GM12878 (cell line): ENCODE measurements at regions not wholly inside any gene's neighbourhood (a gene's known extent, or its start where the extent isn't known, plus 50 kb on each side); places are given as distances from the start of the nearest gene placed in this dataset.

Experiments used
- EZH2 ChIP-seq: IDR thresholded peaks from 2 replicates; pipeline ENCODE4 v1.6.1; 2012; ENCODE audit warnings: low read depth, mild to moderate bottlenecking, control low read depth, inconsistent platforms, low read length, borderline replicate concordance; ENCODE audit not compliant: control insufficient read depth
- MXI1 ChIP-seq: fragments of 150-350 bp; IDR thresholded peaks from 2 replicates; pipeline ENCODE4 v1.6.1; 2011; ENCODE audit warnings: low read depth, mild to moderate bottlenecking, inconsistent platforms, low read length, improper control_type of control experiment
- NBN ChIP-seq: fragments of 450-650 bp; IDR thresholded peaks from 2 replicates; pipeline ENCODE4 v1.6.1; 2016
- NFYB ChIP-seq: IDR thresholded peaks from 2 replicates; pipeline ENCODE4 v1.6.1; 2011; ENCODE audit warnings: low read depth, mild to moderate bottlenecking, low read length, improper control_type of control experiment, moderate library complexity; ENCODE audit not compliant: insufficient read depth
- POLR2A ChIP-seq: IDR thresholded peaks from 2 replicates; pipeline ENCODE4 v1.6.1; 2011; ENCODE audit warnings: low read depth, mild to moderate bottlenecking, low read length
- RCOR1 ChIP-seq: conservative IDR thresholded peaks from 2 replicates; pipeline ENCODE4 v1.6.1; 2012; ENCODE audit warnings: low read depth, low read length, improper control_type of control experiment
- SPI1 ChIP-seq: IDR thresholded peaks from 2 replicates; pipeline ENCODE4 v1.6.1; 2011; ENCODE audit warnings: low read depth, mild to moderate bottlenecking, low read length, moderate library complexity, borderline replicate concordance; ENCODE audit not compliant: insufficient read depth
- ZNF274 ChIP-seq: IDR thresholded peaks from one replicate; pipeline ENCODE4 v1.8.0; 2011; ENCODE audit not compliant: insufficient read length, insufficient read depth
- TF ChIP-seq, protein P1 (sequence below), 3 experiments: IDR thresholded peaks in 2 of 3; conservative IDR thresholded peaks in 1 of 3; 2 replicates each; pipeline ENCODE4 v1.5.1; 2011; ENCODE audit warnings: low read depth in 3 of 3, low read length in 3 of 3, mild to moderate bottlenecking in 3 of 3, control low read depth in 2 of 3, moderate library complexity in 2 of 3, inconsistent platforms in 1 of 3, mixed read lengths in 1 of 3; ENCODE audit not compliant: control insufficient read depth in 2 of 3, insufficient read depth in 1 of 3; ENCODE audit errors: extremely low read depth in 1 of 3
- TF ChIP-seq, protein P2 (sequence below): IDR thresholded peaks from 2 replicates; pipeline ENCODE4 v1.6.1; 2011; ENCODE audit warnings: borderline replicate concordance, low read depth, mild to moderate bottlenecking, moderate library complexity, mixed read lengths, low read length; ENCODE audit not compliant: insufficient read depth; ENCODE audit errors: extremely low read length

DNA sequence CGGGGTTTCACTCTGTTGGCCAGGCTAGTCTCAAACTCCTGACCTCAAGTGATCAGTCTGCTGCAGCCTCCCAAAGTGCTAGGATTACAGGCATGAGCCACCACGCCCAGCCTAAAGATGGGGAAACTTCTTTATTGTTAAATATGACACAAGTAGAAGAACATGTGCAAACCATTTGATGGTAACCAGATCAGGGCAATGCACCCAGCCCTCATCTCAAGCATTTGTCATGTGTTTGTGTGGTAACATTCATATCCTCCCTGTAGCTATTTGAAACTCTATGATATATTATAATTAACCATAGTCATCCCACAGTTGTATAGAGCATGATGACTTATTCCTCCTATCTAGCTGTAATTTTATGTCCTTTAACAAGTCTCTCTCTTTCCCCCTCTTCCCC, 119.5 kb upstream of the TMPRSS2 start:
- TF ChIP-seq, protein P1, sequence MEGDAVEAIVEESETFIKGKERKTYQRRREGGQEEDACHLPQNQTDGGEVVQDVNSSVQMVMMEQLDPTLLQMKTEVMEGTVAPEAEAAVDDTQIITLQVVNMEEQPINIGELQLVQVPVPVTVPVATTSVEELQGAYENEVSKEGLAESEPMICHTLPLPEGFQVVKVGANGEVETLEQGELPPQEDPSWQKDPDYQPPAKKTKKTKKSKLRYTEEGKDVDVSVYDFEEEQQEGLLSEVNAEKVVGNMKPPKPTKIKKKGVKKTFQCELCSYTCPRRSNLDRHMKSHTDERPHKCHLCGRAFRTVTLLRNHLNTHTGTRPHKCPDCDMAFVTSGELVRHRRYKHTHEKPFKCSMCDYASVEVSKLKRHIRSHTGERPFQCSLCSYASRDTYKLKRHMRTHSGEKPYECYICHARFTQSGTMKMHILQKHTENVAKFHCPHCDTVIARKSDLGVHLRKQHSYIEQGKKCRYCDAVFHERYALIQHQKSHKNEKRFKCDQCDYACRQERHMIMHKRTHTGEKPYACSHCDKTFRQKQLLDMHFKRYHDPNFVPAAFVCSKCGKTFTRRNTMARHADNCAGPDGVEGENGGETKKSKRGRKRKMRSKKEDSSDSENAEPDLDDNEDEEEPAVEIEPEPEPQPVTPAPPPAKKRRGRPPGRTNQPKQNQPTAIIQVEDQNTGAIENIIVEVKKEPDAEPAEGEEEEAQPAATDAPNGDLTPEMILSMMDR (IDR thresholded peaks at IDR 0.05 in 2 of 3, conservative IDR thresholded peaks at IDR 0.05 in 1 of 3; ENCODE audit: control insufficient read depth in 2 of 3, extremely low read depth in 1 of 3, insufficient read depth in 1 of 3, low read depth in 3 of 3, low read length in 3 of 3) = no peak
- TF ChIP-seq POLR2A (no peak), MXI1 (no peak), EZH2 (no peak), ZNF274 (no peak), SPI1 (no peak), NBN (no peak), RCOR1 (no peak), NFYB (no peak)
- TF ChIP-seq, protein P2, sequence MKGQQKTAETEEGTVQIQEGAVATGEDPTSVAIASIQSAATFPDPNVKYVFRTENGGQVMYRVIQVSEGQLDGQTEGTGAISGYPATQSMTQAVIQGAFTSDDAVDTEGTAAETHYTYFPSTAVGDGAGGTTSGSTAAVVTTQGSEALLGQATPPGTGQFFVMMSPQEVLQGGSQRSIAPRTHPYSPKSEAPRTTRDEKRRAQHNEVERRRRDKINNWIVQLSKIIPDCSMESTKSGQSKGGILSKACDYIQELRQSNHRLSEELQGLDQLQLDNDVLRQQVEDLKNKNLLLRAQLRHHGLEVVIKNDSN = no peak
